Natural killer cell (primary cell): ENCODE measurements at regions not wholly inside any gene's neighbourhood (a gene's known extent, or its start where the extent isn't known, plus 50 kb on each side); places are given as distances from the start of the nearest gene placed in this dataset.

Source experiments
- ATAC-seq, 3 donors: fragments of 150-1000 bp in 2 of 3; fragments of 200-7000 bp in 1 of 3; cut with Tn5 transposase; 1 replicate in 1 of 3; 2 replicates in 2 of 3; pipeline ENCODE4 v1.10.0; 2021; ENCODE audit warnings: mild to moderate bottlenecking in 2 of 3, moderate library complexity in 2 of 3
- DNase-seq, 2 donors: peaks; one replicate each; pipeline versions ENCODE4 v3.0.0 to v3.0.0-alpha.2; 2013 to 2021; ENCODE audit warnings: mixed read lengths in 1 of 2
- H3K27ac ChIP-seq: one replicate; pipeline ENCODE4 v1.5.1; 2013; ENCODE audit warnings: mild to moderate bottlenecking, low read length
- H3K27me3 ChIP-seq: one replicate; pipeline ENCODE4 v1.6.1; 2013; ENCODE audit warnings: low read length; ENCODE audit not compliant: control insufficient read depth, insufficient read depth
- H3K36me3 ChIP-seq: one replicate; pipeline ENCODE4 v1.6.1; 2013; ENCODE audit warnings: low read length; ENCODE audit not compliant: control insufficient read depth, insufficient read depth
- H3K4me1 ChIP-seq: one replicate; pipeline ENCODE4 v1.6.1; 2013; ENCODE audit warnings: low read length; ENCODE audit not compliant: control insufficient read depth, insufficient read depth
- H3K4me3 ChIP-seq: one replicate; pipeline ENCODE4 v1.5.1; 2013; ENCODE audit warnings: low read length
- H3K9me3 ChIP-seq: one replicate; pipeline ENCODE4 v1.6.1; 2013; ENCODE audit warnings: low read length; ENCODE audit not compliant: control insufficient read depth, insufficient read depth
- H3K27ac Mint-ChIP-seq, 2 donors: one replicate each; pipeline ENCODE4 v1.8.0; 2022; ENCODE audit warnings: mild to moderate bottlenecking in 2 of 2, mixed read lengths in 2 of 2, moderate library complexity in 1 of 2
- H3K27me3 Mint-ChIP-seq, 2 donors: one replicate each; pipeline ENCODE4 v1.8.0; 2022; ENCODE audit warnings: low read depth in 2 of 2, mixed read lengths in 2 of 2
- H3K36me3 Mint-ChIP-seq: one replicate; pipeline ENCODE4 v1.8.0; 2022; ENCODE audit warnings: mixed read lengths
- H3K4me1 Mint-ChIP-seq, 2 donors: one replicate each; pipeline ENCODE4 v1.8.0; 2022; ENCODE audit warnings: mixed read lengths in 2 of 2
- H3K4me3 Mint-ChIP-seq: one replicate; pipeline ENCODE4 v1.8.0; 2022; ENCODE audit warnings: mild to moderate bottlenecking, moderate library complexity, mixed read lengths
- H3K9me3 Mint-ChIP-seq, 2 donors: one replicate each; pipeline ENCODE4 v1.8.0; 2022; ENCODE audit warnings: mixed read lengths in 2 of 2
- CTCF ChIP-seq: fragments of 200-600 bp; IDR thresholded peaks from one replicate; pipeline ENCODE4 v1.8.0; 2022; ENCODE audit warnings: antibody characterized with exemption
- WGBS: methylation state at CpG from one replicate; pipeline ENCODE4 v1.1.7; 2013; ENCODE audit warnings: missing lambda C conversion rate; ENCODE audit not compliant: insufficient coverage; 5-methylcytosine and 5-hydroxymethylcytosine counted together
- intact Hi-C: fragments of 100-400 bp; cut with micrococcal nuclease; formaldehyde crosslinking; loops from one replicate; pipeline ENCODE4 v1.14.2; 2022

- DNase-seq (no peak), ATAC-seq (no peak)
- Histone ChIP-seq H3K9me3 (peaks cover 5% of the 10 kb centered on the region), H3K4me1 (no peaks in the 10 kb centered on the region), H3K27ac (no peak overlapping the region), H3K36me3 (no peaks in the 10 kb centered on the region), H3K4me3 (no peak overlapping the region), H3K27me3 (no peaks in the 10 kb centered on the region)
- TF ChIP-seq CTCF: no peak
- WGBS: 69% methylated on average over 12 of the region's 12 CpGs
- Mint-ChIP-seq H3K36me3 (no peaks in the 10 kb centered on the region), H3K27me3 (peaks cover 0 to 6% of the 10 kb centered on the region in 2 donors), H3K9me3 (no peaks in the 10 kb centered on the region), H3K4me3 (no peak overlapping the region), H3K4me1 (no peaks in the 10 kb centered on the region), H3K27ac (no peak overlapping the region)
- intact Hi-C loops: no loop called here
These were observed 255.7 kb downstream of the RBFOX3 start for GRCh38 chr17:79355165-79355564.

- intact Hi-C loops: no loop called here
- no peak for ATAC-seq
- DNase-seq: no peak
- 83% methylated on average over 13 of the region's 15 CpGs for WGBS
- Mint-ChIP-seq H3K36me3 (no peaks in the 10 kb centered on the region), H3K9me3 (no peaks in the 10 kb centered on the region), H3K4me1 (no peaks in the 10 kb centered on the region), H3K4me3 (no peak overlapping the region), H3K27me3 (peaks cover 1 to 10% of the 10 kb centered on the region in 2 donors), H3K27ac (no peak overlapping the region)
- H3K27ac ChIP-seq: no peak overlapping the region
- H3K27me3 ChIP-seq: no peaks in the 10 kb centered on the region
- no peak for TF ChIP-seq CTCF
- no peak overlapping the region for H3K4me3 ChIP-seq
- H3K9me3 ChIP-seq: peaks cover 5% of the 10 kb centered on the region
- no peaks in the 10 kb centered on the region for H3K4me1 ChIP-seq
- H3K36me3 ChIP-seq: no peaks in the 10 kb centered on the region
These were observed 256.6 kb downstream of the RBFOX3 start for GRCh38 chr17:79354173-79354820.

- Mint-ChIP-seq H3K36me3 (no peaks in the 10 kb centered on the region), H3K9me3 (no peaks in the 10 kb centered on the region), H3K27me3 (peaks cover 4 to 18% of the 10 kb centered on the region in 2 donors), H3K4me1 (no peaks in the 10 kb centered on the region), H3K27ac (no peak overlapping the region), H3K4me3 (no peak overlapping the region)
- H3K4me3 ChIP-seq: no peak overlapping the region
- no peak for ATAC-seq
- intact Hi-C loops: no loop called here
- no peak overlapping the region for H3K27ac ChIP-seq
- no peak for DNase-seq
- H3K9me3 ChIP-seq: peaks cover 5% of the 10 kb centered on the region
- no peaks in the 10 kb centered on the region for H3K36me3 ChIP-seq
- H3K27me3 ChIP-seq: no peaks in the 10 kb centered on the region
- WGBS: 73% methylated on average over 14 of the region's 14 CpGs
- H3K4me1 ChIP-seq: no peaks in the 10 kb centered on the region
- no peak for TF ChIP-seq CTCF
These were observed 257.3 kb downstream of the RBFOX3 start for GRCh38 chr17:79353548-79353947.

GRCh38 chr17:79353016-79353415 is 257.8 kb downstream of the RBFOX3 start:
- no peaks in the 10 kb centered on the region for H3K9me3 Mint-ChIP-seq
- WGBS: 79% methylated on average over 8 of the region's 8 CpGs
- H3K4me3 Mint-ChIP-seq: no peak overlapping the region
- TF ChIP-seq CTCF: no peak
- DNase-seq (no peak), ATAC-seq (no peak)
- H3K4me1 ChIP-seq: no peaks in the 10 kb centered on the region
- H3K27me3 Mint-ChIP-seq: peaks cover 4 to 22% of the 10 kb centered on the region in 2 donors
- intact Hi-C loops: no loop called here
- no peaks in the 10 kb centered on the region for H3K36me3 Mint-ChIP-seq
- H3K36me3 ChIP-seq: no peaks in the 10 kb centered on the region
- peaks cover 5% of the 10 kb centered on the region for H3K9me3 ChIP-seq
- H3K27me3 ChIP-seq: no peaks in the 10 kb centered on the region
- H3K4me3 ChIP-seq: no peak overlapping the region
- no peak overlapping the region for H3K27ac Mint-ChIP-seq
- no peaks in the 10 kb centered on the region for H3K4me1 Mint-ChIP-seq
- H3K27ac ChIP-seq: no peak overlapping the region
